Hepatocyte (in vitro differentiated cells): ENCODE measurements at regions not wholly inside any gene's neighbourhood (a gene's known extent, or its start where the extent isn't known, plus 50 kb on each side); places are given as distances from the start of the nearest gene placed in this dataset.
A peak's percentile ranks its signal among the peaks of the same experiment; 100 is the strongest.

Source experiments
- DNase-seq: peaks from one replicate; pipeline ENCODE4 v3.0.0-alpha.2; 2016; ENCODE audit warnings: low spot score
- H2AFZ ChIP-seq: fragments of 200-600 bp; sonication (generic); 2 replicates; pipeline ENCODE4 v1.6.0; 2016; ENCODE audit warnings: antibody characterized with exemption, mild to moderate bottlenecking
- H3K27ac ChIP-seq: fragments of 200-600 bp; sonication (generic); 2 replicates; pipeline ENCODE4 v1.5.1; 2016; ENCODE audit warnings: mild to moderate bottlenecking
- H3K27me3 ChIP-seq: fragments of 200-600 bp; sonication (generic); 2 replicates; pipeline ENCODE4 v1.6.1; 2016
- H3K36me3 ChIP-seq: fragments of 200-600 bp; sonication (generic); replicated peaks from 2 replicates; pipeline ENCODE4 v1.5.1; 2016; ENCODE audit warnings: low read depth; ENCODE audit not compliant: insufficient read depth
- H3K4me1 ChIP-seq: fragments of 200-600 bp; sonication (generic); 2 replicates; pipeline ENCODE4 v1.5.1; 2016; ENCODE audit warnings: mild to moderate bottlenecking, moderate library complexity; ENCODE audit not compliant: insufficient read depth
- H3K4me2 ChIP-seq: fragments of 200-600 bp; sonication (generic); 2 replicates; pipeline ENCODE4 v1.6.0; 2016
- H3K4me3 ChIP-seq: fragments of 200-600 bp; sonication (generic); 2 replicates; pipeline ENCODE4 v1.5.1; 2016; ENCODE audit warnings: mild to moderate bottlenecking
- H3K79me2 ChIP-seq: fragments of 200-600 bp; sonication (generic); 2 replicates; pipeline ENCODE4 v1.6.0; 2017; ENCODE audit warnings: mild to moderate bottlenecking
- H3K9me2 ChIP-seq: fragments of 200-600 bp; sonication (generic); replicated peaks from 2 replicates; pipeline ENCODE4 v1.6.0; 2017; ENCODE audit warnings: mild to moderate bottlenecking; ENCODE audit not compliant: insufficient read depth
- H3K9me3 ChIP-seq: fragments of 200-600 bp; sonication (generic); 2 replicates; pipeline ENCODE4 v1.5.1; 2016; ENCODE audit warnings: low read depth, mild to moderate bottlenecking
- H4K20me1 ChIP-seq: fragments of 200-600 bp; sonication (generic); 2 replicates; pipeline ENCODE4 v1.6.0; 2016; ENCODE audit warnings: mild to moderate bottlenecking; ENCODE audit not compliant: insufficient read depth, poor library complexity, severe bottlenecking
- EZH2 ChIP-seq: fragments of 200-600 bp; sonication (generic); IDR thresholded peaks from 2 replicates; pipeline ENCODE4 v1.6.1; 2016; ENCODE audit warnings: antibody characterized with exemption, mild to moderate bottlenecking, borderline replicate concordance
- EZH2phosphoT487 ChIP-seq: fragments of 200-600 bp; sonication (generic); IDR thresholded peaks from one replicate; pipeline ENCODE4 v1.6.1; 2018; ENCODE audit warnings: antibody characterized with exemption, mild to moderate bottlenecking, low read depth, moderate library complexity; ENCODE audit not compliant: unreplicated experiment, severe bottlenecking
- WGBS: methylation state at CpG from one replicate; pipeline ENCODE4 v1.1.6; 2016; ENCODE audit warnings: low lambda C conversion rate; ENCODE audit errors: missing lambda C conversion rate; 5-methylcytosine and 5-hydroxymethylcytosine counted together
- TF ChIP-seq, protein P1 (sequence below): fragments of 200-600 bp; sonication (generic); IDR thresholded peaks from 2 replicates; pipeline ENCODE4 v1.5.1; 2016; ENCODE audit warnings: antibody characterized with exemption, mild to moderate bottlenecking; ENCODE audit not compliant: poor library complexity

GRCh38 chr15:95274101-95274500 is 1042.7 kb downstream of the MCTP2 start:
- Histone ChIP-seq H4K20me1 (no peaks in the 10 kb centered on the region), H3K4me2 (no peak overlapping the region), H3K4me3 (no peak overlapping the region), H3K27ac (no peak overlapping the region), H3K4me1 (peaks cover 13% of the 10 kb centered on the region), H3K36me3 (no peaks in the 10 kb centered on the region), H3K27me3 (no peaks in the 10 kb centered on the region), H3K9me2 (no peaks in the 10 kb centered on the region), H3K79me2 (no peaks in the 10 kb centered on the region), H2AFZ (no peak overlapping the region), H3K9me3 (no peaks in the 10 kb centered on the region)
- DNase-seq = no peak
- 80% methylated on average over 4 of the region's 4 CpGs for WGBS
- TF ChIP-seq EZH2 (no peak), EZH2phosphoT487 (no peak)
- TF ChIP-seq, protein P1, sequence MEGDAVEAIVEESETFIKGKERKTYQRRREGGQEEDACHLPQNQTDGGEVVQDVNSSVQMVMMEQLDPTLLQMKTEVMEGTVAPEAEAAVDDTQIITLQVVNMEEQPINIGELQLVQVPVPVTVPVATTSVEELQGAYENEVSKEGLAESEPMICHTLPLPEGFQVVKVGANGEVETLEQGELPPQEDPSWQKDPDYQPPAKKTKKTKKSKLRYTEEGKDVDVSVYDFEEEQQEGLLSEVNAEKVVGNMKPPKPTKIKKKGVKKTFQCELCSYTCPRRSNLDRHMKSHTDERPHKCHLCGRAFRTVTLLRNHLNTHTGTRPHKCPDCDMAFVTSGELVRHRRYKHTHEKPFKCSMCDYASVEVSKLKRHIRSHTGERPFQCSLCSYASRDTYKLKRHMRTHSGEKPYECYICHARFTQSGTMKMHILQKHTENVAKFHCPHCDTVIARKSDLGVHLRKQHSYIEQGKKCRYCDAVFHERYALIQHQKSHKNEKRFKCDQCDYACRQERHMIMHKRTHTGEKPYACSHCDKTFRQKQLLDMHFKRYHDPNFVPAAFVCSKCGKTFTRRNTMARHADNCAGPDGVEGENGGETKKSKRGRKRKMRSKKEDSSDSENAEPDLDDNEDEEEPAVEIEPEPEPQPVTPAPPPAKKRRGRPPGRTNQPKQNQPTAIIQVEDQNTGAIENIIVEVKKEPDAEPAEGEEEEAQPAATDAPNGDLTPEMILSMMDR = no peak

- 51% methylated on average over 3 of the region's 3 CpGs for WGBS
- no peak overlapping the region for H3K4me2 ChIP-seq
- no peaks in the 10 kb centered on the region for H3K9me2 ChIP-seq
- no peak overlapping the region for H3K27ac ChIP-seq
- no peak overlapping the region for H3K4me3 ChIP-seq
- no peaks in the 10 kb centered on the region for H4K20me1 ChIP-seq
- H3K27me3 ChIP-seq = no peaks in the 10 kb centered on the region
- TF ChIP-seq EZH2phosphoT487 (no peak), EZH2 (no peak)
- TF ChIP-seq, protein P1 = no peak
- no peak overlapping the region for H2AFZ ChIP-seq
- H3K79me2 ChIP-seq = no peaks in the 10 kb centered on the region
- H3K9me3 ChIP-seq = no peaks in the 10 kb centered on the region
- H3K36me3 ChIP-seq = no peaks in the 10 kb centered on the region
- DNase-seq = no peak
- peaks cover 14% of the 10 kb centered on the region for H3K4me1 ChIP-seq
These were observed 1045.9 kb downstream of the MCTP2 start for GRCh38 chr15:95277266-95277665.

DNA sequence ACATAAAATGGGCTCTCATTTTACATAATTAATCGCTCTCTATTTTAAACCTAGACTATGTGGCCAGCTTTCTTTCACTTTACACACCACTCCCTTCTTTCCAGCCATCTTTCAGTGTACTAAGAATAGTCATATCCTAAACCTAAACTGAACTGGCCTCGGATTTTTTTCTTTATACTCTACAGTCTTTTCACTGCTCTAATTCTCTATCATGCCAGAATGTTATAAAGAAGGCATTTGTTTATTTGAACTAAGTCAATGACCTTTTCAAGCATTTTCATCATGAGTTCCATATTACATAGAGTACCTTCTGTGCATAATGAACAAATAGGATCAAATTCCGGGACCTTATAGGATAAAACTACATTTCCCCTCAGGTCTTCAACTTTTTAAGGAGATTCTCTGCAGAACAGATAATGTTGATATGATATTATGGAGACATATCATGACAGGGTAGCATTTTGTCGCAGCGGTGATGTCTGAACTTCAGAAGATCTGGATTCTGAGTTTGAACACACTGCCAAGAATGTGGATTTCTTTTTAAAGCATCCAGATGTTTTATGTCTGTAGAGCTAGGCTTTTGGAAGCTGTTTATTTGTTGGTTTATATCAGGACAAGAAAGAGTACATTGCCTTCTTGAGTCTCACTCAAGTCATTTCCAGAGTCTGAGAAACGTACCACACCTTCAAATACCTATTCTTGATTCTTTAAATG is 1047.3 kb downstream of the MCTP2 start:
- H3K9me3 ChIP-seq = no peaks in the 10 kb centered on the region
- H3K27ac ChIP-seq = peak overlapping the region; percentile 25

More for the DNA sequence above, 1047.3 kb downstream of the MCTP2 start:
- H2AFZ ChIP-seq = no peak overlapping the region
- H3K4me1 ChIP-seq = peaks cover 14% of the 10 kb centered on the region
- no peak for DNase-seq
- no peaks in the 10 kb centered on the region for H3K36me3 ChIP-seq
- H3K4me2 ChIP-seq = peak overlapping the region; percentile 0
- TF ChIP-seq EZH2phosphoT487 (no peak), EZH2 (no peak)
- TF ChIP-seq, protein P1 = no peak
- H3K4me3 ChIP-seq = no peak overlapping the region
- no peaks in the 10 kb centered on the region for H3K79me2 ChIP-seq
- no peaks in the 10 kb centered on the region for H4K20me1 ChIP-seq
- H3K27me3 ChIP-seq = no peaks in the 10 kb centered on the region
- no peaks in the 10 kb centered on the region for H3K9me2 ChIP-seq
- WGBS = 75% methylated on average over 6 of the region's 6 CpGs
